ENCODE measurements at regions not wholly inside any gene's neighbourhood (a gene's known extent, or its start where the extent isn't known, plus 50 kb on each side); places are given as distances from the start of the nearest gene placed in this dataset.

DNA sequence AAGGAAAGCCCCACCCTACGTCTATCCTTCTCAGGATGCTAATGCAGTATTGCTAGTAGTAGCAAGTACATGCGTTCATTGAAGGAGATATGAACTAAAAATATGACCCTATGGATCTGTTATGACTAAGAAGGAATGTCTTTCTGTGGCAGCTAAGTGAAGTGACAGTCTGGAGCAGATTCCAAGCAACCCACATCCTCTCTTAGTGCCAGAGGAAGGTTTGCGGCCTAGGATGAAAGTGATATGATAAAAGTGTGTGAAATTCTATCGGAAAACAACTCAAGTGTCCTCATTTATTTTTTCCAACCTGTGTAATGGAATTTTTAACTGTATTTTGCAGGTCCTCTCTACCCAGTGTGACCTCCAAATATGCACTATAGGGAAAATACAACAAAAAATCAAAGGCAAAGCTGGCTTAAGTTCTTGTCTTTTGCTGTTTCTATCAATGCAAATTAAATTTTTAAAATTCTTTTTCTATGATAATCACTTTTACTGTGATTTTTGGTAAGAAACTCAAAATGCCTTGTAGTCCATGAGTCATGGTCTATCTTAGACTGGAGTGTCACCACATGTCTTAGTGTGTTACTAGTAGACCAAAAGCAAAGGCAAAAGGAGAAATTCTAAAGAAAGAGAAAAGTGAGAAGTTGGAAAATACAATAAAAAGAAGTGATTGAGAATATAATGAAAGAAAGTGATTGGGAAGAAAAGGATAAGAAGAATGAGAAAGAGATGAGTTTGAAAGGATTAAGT is 161.2 kb upstream of the TMCO5A start:
- TF ChIP-seq, protein P1, sequence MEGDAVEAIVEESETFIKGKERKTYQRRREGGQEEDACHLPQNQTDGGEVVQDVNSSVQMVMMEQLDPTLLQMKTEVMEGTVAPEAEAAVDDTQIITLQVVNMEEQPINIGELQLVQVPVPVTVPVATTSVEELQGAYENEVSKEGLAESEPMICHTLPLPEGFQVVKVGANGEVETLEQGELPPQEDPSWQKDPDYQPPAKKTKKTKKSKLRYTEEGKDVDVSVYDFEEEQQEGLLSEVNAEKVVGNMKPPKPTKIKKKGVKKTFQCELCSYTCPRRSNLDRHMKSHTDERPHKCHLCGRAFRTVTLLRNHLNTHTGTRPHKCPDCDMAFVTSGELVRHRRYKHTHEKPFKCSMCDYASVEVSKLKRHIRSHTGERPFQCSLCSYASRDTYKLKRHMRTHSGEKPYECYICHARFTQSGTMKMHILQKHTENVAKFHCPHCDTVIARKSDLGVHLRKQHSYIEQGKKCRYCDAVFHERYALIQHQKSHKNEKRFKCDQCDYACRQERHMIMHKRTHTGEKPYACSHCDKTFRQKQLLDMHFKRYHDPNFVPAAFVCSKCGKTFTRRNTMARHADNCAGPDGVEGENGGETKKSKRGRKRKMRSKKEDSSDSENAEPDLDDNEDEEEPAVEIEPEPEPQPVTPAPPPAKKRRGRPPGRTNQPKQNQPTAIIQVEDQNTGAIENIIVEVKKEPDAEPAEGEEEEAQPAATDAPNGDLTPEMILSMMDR (IDR thresholded peaks at IDR 0.05) = no peak
- no peak for TF ChIP-seq POLR2A (IDR thresholded peaks at IDR 0.05; ENCODE audit: low read depth)
